ENCODE measurements at regions not wholly inside any gene's neighbourhood (a gene's known extent, or its start where the extent isn't known, plus 50 kb on each side); places are given as distances from the start of the nearest gene placed in this dataset.

- TF ChIP-seq CTCF (IDR thresholded peaks at IDR 0.05) = no peak
These were observed 244.3 kb downstream of the GADD45G start for GRCh38 chr9:89849096-89849495.

- TF ChIP-seq CTCF (IDR thresholded peaks at IDR 0.05) = no peak
These were observed 245.3 kb downstream of the GADD45G start for GRCh38 chr9:89850153-89850552.

GRCh38 chr9:89850631-89851325 lies 246.0 kb downstream of the GADD45G start:
- TF ChIP-seq CTCF (IDR thresholded peaks at IDR 0.05) = no peak

- no peak for TF ChIP-seq CTCF (IDR thresholded peaks at IDR 0.05)
These were observed 248.3 kb downstream of the GADD45G start for GRCh38 chr9:89853161-89853560.

GRCh38 chr9:89853931-89854330 lies 249.1 kb downstream of the GADD45G start:
- no peak for TF ChIP-seq CTCF (IDR thresholded peaks at IDR 0.05)

GRCh38 chr9:89854715-89855475 lies 250.1 kb downstream of the GADD45G start:
- no peak for TF ChIP-seq CTCF (IDR thresholded peaks at IDR 0.05)

- TF ChIP-seq CTCF (IDR thresholded peaks at IDR 0.05) = no peak
These were observed 257.5 kb downstream of the GADD45G start for GRCh38 chr9:89862316-89862715.
